Glutamatergic neuron (in vitro differentiated cells): ENCODE measurements at regions not wholly inside any gene's neighbourhood (a gene's known extent, or its start where the extent isn't known, plus 50 kb on each side); places are given as distances from the start of the nearest gene placed in this dataset.
A peak's percentile ranks its signal among the peaks of the same experiment; 100 is the strongest.
"Not testable (repeated sequence)": the region's sequence is repeated elsewhere in the genome, so short reads cannot be mapped to it uniquely, and the experiment has no call there.

Experiments used
- DNase-seq: peaks from one replicate; pipeline ENCODE4 v3.0.0; 2022
- H3K27ac Mint-ChIP-seq: one replicate; pipeline ENCODE4 v1.8.0; 2020; ENCODE audit warnings: mild to moderate bottlenecking, mixed read lengths, inconsistent platforms; ENCODE audit not compliant: unreplicated experiment
- H3K27me3 Mint-ChIP-seq: one replicate; pipeline ENCODE4 v1.8.0; 2020; ENCODE audit warnings: mild to moderate bottlenecking, moderate library complexity, mixed read lengths, inconsistent platforms; ENCODE audit not compliant: unreplicated experiment
- H3K36me3 Mint-ChIP-seq: one replicate; pipeline ENCODE4 v1.8.0; 2020; ENCODE audit warnings: mild to moderate bottlenecking, mixed read lengths, inconsistent platforms; ENCODE audit not compliant: unreplicated experiment
- H3K4me1 Mint-ChIP-seq: one replicate; pipeline ENCODE4 v1.8.0; 2020; ENCODE audit warnings: mild to moderate bottlenecking, low read depth, mixed read lengths, inconsistent platforms; ENCODE audit not compliant: unreplicated experiment
- H3K4me3 Mint-ChIP-seq: one replicate; pipeline ENCODE4 v1.8.0; 2020; ENCODE audit warnings: mild to moderate bottlenecking, mixed read lengths, inconsistent platforms; ENCODE audit not compliant: unreplicated experiment
- H3K9me3 Mint-ChIP-seq: one replicate; pipeline ENCODE4 v1.8.0; 2020; ENCODE audit warnings: mild to moderate bottlenecking, moderate library complexity, mixed read lengths, inconsistent platforms; ENCODE audit not compliant: unreplicated experiment
- CTCF ChIP-seq: fragments of 200-600 bp; sonication (generic); IDR thresholded peaks from one replicate; pipeline ENCODE4 v1.5.0; 2021; ENCODE audit not compliant: partially characterized antibody, unreplicated experiment

- no peak for DNase-seq
- Mint-ChIP-seq H3K27me3 (no peaks in the 10 kb centered on the region), H3K9me3 (no peaks in the 10 kb centered on the region), H3K36me3 (peaks cover 4% of the 10 kb centered on the region), H3K4me3 (no peak overlapping the region), H3K27ac (no peak overlapping the region), H3K4me1 (peaks cover 11% of the 10 kb centered on the region)
- no peak for TF ChIP-seq CTCF
Observed at GRCh38 chr3:82607391-82607790, 845.9 kb upstream of the GBE1 start.

DNA sequence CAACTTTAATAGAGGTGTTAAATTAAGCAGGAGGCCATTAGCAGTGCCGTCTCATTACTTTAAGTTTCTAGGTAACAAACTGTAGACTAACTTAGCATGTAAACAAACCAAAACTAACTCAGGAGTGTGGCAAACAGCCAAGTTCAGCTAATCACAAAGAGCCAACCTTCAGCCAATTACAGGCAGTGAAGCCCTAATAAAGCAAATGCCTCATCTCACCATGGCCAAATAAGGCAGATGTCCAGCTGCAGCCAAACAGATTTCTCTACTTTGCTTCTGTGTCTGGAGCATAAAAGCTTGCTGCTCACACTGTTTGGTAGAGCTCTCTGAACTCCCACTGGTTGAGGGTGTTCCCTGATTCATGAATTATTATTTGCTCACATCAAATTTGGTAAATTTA lies 835.4 kb upstream of the GBE1 start:
- no peak overlapping the region for H3K4me3 Mint-ChIP-seq
- no peaks in the 10 kb centered on the region for H3K4me1 Mint-ChIP-seq
- H3K9me3 Mint-ChIP-seq: peaks cover 8% of the 10 kb centered on the region
- peaks cover 5% of the 10 kb centered on the region for H3K27me3 Mint-ChIP-seq
- no peak for TF ChIP-seq CTCF
- peaks cover 20% of the 10 kb centered on the region for H3K36me3 Mint-ChIP-seq
- no peak overlapping the region for H3K27ac Mint-ChIP-seq
- no peak for DNase-seq

DNA sequence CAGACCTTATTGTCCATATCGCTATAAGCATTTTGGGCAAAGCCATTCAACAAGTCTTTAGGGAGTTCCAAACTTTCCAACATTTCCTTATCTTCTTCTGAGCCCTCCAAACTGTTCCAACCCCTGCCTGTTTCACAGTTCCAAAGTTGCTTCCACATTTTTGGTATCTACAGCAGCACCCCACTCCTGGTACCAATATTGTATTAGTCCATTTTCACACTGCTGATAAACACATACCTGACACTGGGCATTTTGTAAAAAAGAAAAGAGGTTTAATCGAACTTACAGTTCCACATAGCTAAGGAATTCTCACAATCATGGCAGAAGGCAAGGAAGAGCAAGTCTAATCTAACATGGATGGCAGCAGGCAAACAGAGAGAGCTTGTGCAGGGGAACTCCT lies 834.1 kb upstream of the GBE1 start:
- no peak for DNase-seq
- Mint-ChIP-seq H3K4me3 (no peak overlapping the region), H3K36me3 (peaks cover 20% of the 10 kb centered on the region), H3K27ac (no peak overlapping the region), H3K27me3 (peaks cover 6% of the 10 kb centered on the region), H3K4me1 (no peaks in the 10 kb centered on the region), H3K9me3 (peaks cover 8% of the 10 kb centered on the region)
- no peak for TF ChIP-seq CTCF

GRCh38 chr3:82587174-82587573 lies 825.7 kb upstream of the GBE1 start:
- H3K4me1 Mint-ChIP-seq: peaks cover 4% of the 10 kb centered on the region
- no peak overlapping the region for H3K4me3 Mint-ChIP-seq
- DNase-seq: no peak
- H3K9me3 Mint-ChIP-seq: peaks cover 3% of the 10 kb centered on the region
- no peak for TF ChIP-seq CTCF
- H3K27me3 Mint-ChIP-seq: peaks cover 1% of the 10 kb centered on the region
- H3K36me3 Mint-ChIP-seq: no peaks in the 10 kb centered on the region
- no peak overlapping the region for H3K27ac Mint-ChIP-seq

DNA sequence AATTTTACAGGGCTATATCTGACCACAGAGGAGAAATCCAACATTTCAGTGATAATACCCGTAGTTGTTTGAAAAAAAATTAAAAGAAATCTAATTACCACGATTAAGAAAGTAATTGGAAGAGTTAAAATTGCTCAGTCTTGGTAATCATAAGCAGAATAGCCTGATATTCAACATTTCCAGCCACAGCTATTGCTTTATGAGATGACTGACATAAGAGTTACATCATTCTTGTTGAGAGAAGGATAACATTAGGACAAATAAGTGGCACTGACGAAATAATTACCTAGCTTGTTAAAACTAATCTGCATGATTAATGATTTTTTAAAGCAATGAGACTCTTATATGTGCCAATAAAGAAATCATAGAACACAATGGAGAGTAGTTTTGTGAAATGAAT lies 825.0 kb upstream of the GBE1 start:
- no peak for DNase-seq
- TF ChIP-seq CTCF: no peak
- H3K27ac Mint-ChIP-seq: no peak overlapping the region
- peaks cover 1% of the 10 kb centered on the region for H3K27me3 Mint-ChIP-seq
- peaks cover 3% of the 10 kb centered on the region for H3K9me3 Mint-ChIP-seq
- H3K4me3 Mint-ChIP-seq: no peak overlapping the region
- H3K36me3 Mint-ChIP-seq: no peaks in the 10 kb centered on the region
- peaks cover 4% of the 10 kb centered on the region for H3K4me1 Mint-ChIP-seq

GRCh38 chr3:82586002-82586401 lies 824.6 kb upstream of the GBE1 start:
- H3K27me3 Mint-ChIP-seq, DNase-seq, H3K9me3 Mint-ChIP-seq, H3K4me1 Mint-ChIP-seq, H3K4me3 Mint-ChIP-seq, H3K36me3 Mint-ChIP-seq: not testable (repeated sequence)
- peak overlapping the region; percentile 85 for H3K27ac Mint-ChIP-seq

GRCh38 chr3:82585591-82585990 lies 824.1 kb upstream of the GBE1 start:
- DNase-seq, H3K36me3 Mint-ChIP-seq, H3K9me3 Mint-ChIP-seq, H3K4me3 Mint-ChIP-seq, H3K27me3 Mint-ChIP-seq, H3K4me1 Mint-ChIP-seq: not testable (repeated sequence)
- H3K27ac Mint-ChIP-seq: peak overlapping the region; percentile 85

DNA sequence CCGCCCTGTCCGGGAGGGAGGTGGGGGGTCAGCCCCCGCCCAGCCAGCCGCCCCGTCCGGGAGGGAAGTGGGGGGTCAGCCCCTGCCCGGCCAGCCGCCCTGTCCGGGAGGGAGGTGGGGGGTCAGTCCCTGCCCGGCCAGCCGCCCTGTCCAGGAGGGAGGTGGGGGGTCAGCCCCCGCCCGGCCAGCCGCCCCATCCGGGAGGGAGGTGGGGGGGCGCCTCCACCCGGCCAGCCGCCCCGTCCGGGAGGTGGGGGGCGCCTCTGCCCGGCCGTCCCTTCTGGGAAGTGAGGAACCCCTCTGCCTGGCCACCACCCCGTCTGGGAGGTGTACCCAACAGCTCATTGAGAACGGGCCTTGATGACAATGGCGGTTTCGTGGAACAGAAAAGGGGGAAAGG lies 823.4 kb upstream of the GBE1 start:
- H3K4me1 Mint-ChIP-seq, H3K9me3 Mint-ChIP-seq: not testable (repeated sequence)

More for the DNA sequence above, 823.4 kb upstream of the GBE1 start:
- not testable (repeated sequence) for H3K36me3 Mint-ChIP-seq, H3K27me3 Mint-ChIP-seq, H3K4me3 Mint-ChIP-seq, DNase-seq
- H3K27ac Mint-ChIP-seq: peak overlapping the region; percentile 64
